HG03378 (cell line): ENCODE measurements at regions not wholly inside any gene's neighbourhood (a gene's known extent, or its start where the extent isn't known, plus 50 kb on each side); places are given as distances from the start of the nearest gene placed in this dataset.
A peak's percentile ranks its signal among the peaks of the same experiment; 100 is the strongest.
"Not testable (repeated sequence)": the region's sequence is repeated elsewhere in the genome, so short reads cannot be mapped to it uniquely, and the experiment has no call there.

Source experiments
- ATAC-seq: cut with Tn5 transposase; IDR thresholded peaks from one replicate; pipeline ENCODE4 v1.9.1; 2021; ENCODE audit warnings: mild to moderate bottlenecking, moderate library complexity; ENCODE audit not compliant: unreplicated experiment

- no peak for ATAC-seq
Measured at GRCh38 chr5:119694284-119694683, 64.9 kb downstream of the FAM170A start.

- no peak for ATAC-seq
Measured at GRCh38 chr5:119706049-119706448, 76.7 kb downstream of the FAM170A start.

- no peak for ATAC-seq
Measured at GRCh38 chr5:119708076-119708790, 78.9 kb downstream of the FAM170A start.

- ATAC-seq = no peak
Measured at GRCh38 chr5:119721775-119722174, 92.4 kb downstream of the FAM170A start.

- ATAC-seq = not testable (repeated sequence)
Measured at GRCh38 chr5:119725291-119725690, 95.9 kb downstream of the FAM170A start.

GRCh38 chr5:119726544-119726943 lies 97.2 kb downstream of the FAM170A start:
- no peak for ATAC-seq

GRCh38 chr5:119740225-119740624 lies 110.9 kb downstream of the FAM170A start:
- no peak for ATAC-seq

- ATAC-seq = no peak
Measured at GRCh38 chr5:119741691-119742090, 112.3 kb downstream of the FAM170A start.

GRCh38 chr5:119742311-119742710 lies 113.0 kb downstream of the FAM170A start:
- ATAC-seq = no peak

- peak; percentile 92 for ATAC-seq
Measured at GRCh38 chr5:119743927-119744326, 114.6 kb downstream of the FAM170A start.

GRCh38 chr5:119745976-119746375 lies 116.6 kb downstream of the FAM170A start:
- no peak for ATAC-seq

GRCh38 chr5:119746984-119747383 lies 117.6 kb downstream of the FAM170A start:
- no peak for ATAC-seq

GRCh38 chr5:119750887-119751733 lies 121.8 kb downstream of the FAM170A start:
- no peak for ATAC-seq

- no peak for ATAC-seq
Measured at GRCh38 chr5:119751734-119752094, 122.4 kb downstream of the FAM170A start.

GRCh38 chr5:119752921-119753886 lies 123.8 kb downstream of the FAM170A start:
- ATAC-seq = no peak

- ATAC-seq = not testable (repeated sequence)
Measured at GRCh38 chr5:119754825-119755224, 125.5 kb downstream of the FAM170A start.

- no peak for ATAC-seq
Measured at GRCh38 chr5:119757276-119757675, 127.9 kb downstream of the FAM170A start.

- not testable (repeated sequence) for ATAC-seq
Measured at GRCh38 chr5:119769695-119770693, 140.6 kb downstream of the FAM170A start.

- not testable (repeated sequence) for ATAC-seq
Measured at GRCh38 chr5:119780145-119780544, 150.8 kb downstream of the FAM170A start.

- no peak for ATAC-seq
Measured at GRCh38 chr5:119785057-119785456, 155.7 kb downstream of the FAM170A start.
